Upper lobe of left lung (tissue), 6 donors: ENCODE measurements at regions not wholly inside any gene's neighbourhood (a gene's known extent, or its start where the extent isn't known, plus 50 kb on each side); places are given as distances from the start of the nearest gene placed in this dataset.
A peak's percentile ranks its signal among the peaks of the same experiment; 100 is the strongest.

Experiments
- ATAC-seq, 2 donors: fragments of 200-7000 bp; cut with Tn5 transposase; one replicate each; pipeline ENCODE4 v1.9.1; 2022; ENCODE audit warnings: mild to moderate bottlenecking in 2 of 2, moderate library complexity in 2 of 2; ENCODE audit not compliant: low FRiP score in 2 of 2
- DNase-seq, 2 donors: peaks; one replicate each; pipeline ENCODE4 v3.0.0-alpha.2; 2019 to 2020
- H3K27ac ChIP-seq, 4 donors: fragments of 200-600 bp; sonication (generic); one replicate each; pipeline ENCODE4 v1.5.1; 2016 to 2019
- H3K27me3 ChIP-seq, 4 donors: fragments of 200-600 bp; sonication (generic); one replicate each; pipeline ENCODE4 v1.5.1; 2017 to 2019
- H3K36me3 ChIP-seq, 4 donors: fragments of 200-600 bp; sonication (generic); one replicate each; pipeline ENCODE4 v1.5.1; 2016 to 2019
- H3K4me1 ChIP-seq, 4 donors: fragments of 200-600 bp; sonication (generic); one replicate each; pipeline ENCODE4 v1.5.1; 2018 to 2019
- H3K4me3 ChIP-seq, 4 donors: fragments of 200-600 bp; sonication (generic); one replicate each; pipeline ENCODE4 v1.5.1; 2017 to 2019; ENCODE audit warnings: mild to moderate bottlenecking in 2 of 4, moderate library complexity in 1 of 4
- H3K9me3 ChIP-seq, 4 donors: fragments of 200-600 bp; sonication (generic); one replicate each; pipeline ENCODE4 v1.5.1; 2018 to 2019
- EP300 ChIP-seq, 4 donors: sonication (generic); formaldehyde crosslinking; IDR thresholded peaks; one replicate each; pipeline ENCODE4 v1.5.1; 2017; ENCODE audit warnings: antibody characterized with exemption in 4 of 4, control low read depth in 2 of 4
- POLR2A ChIP-seq, 4 donors: fragments of 450-650 bp; IDR thresholded peaks; one replicate each; pipeline ENCODE4 v1.5.1; 2016 to 2017; ENCODE audit warnings: antibody characterized with exemption in 4 of 4, mild to moderate bottlenecking in 2 of 4
- POLR2AphosphoS5 ChIP-seq, 2 donors: sonication (generic); formaldehyde crosslinking; IDR thresholded peaks; one replicate each; pipeline ENCODE4 v1.5.1; 2017; ENCODE audit warnings: antibody characterized with exemption in 2 of 2
- WGBS, 2 donors: methylation state at CpG; one replicate each; pipeline ENCODE4 v1.1.5; 2017 to 2018; 5-methylcytosine and 5-hydroxymethylcytosine counted together
- TF ChIP-seq, protein P1 (sequence below), 6 experiments: fragments of 450-650 bp in 4 of 6; fragments of 200-600 bp in 2 of 6; sonication (generic) in 2 of 6; IDR thresholded peaks; one replicate each; pipeline ENCODE4 v1.5.1; 2016 to 2019; ENCODE audit warnings: antibody characterized with exemption in 6 of 6
- donor health status: DM: no; HTN: no; CAD: no; lungs with moderate emphysema.
- donor health status: DM: no; HTN: yes; CAD: no; lungs with severe emphysema.

DNA sequence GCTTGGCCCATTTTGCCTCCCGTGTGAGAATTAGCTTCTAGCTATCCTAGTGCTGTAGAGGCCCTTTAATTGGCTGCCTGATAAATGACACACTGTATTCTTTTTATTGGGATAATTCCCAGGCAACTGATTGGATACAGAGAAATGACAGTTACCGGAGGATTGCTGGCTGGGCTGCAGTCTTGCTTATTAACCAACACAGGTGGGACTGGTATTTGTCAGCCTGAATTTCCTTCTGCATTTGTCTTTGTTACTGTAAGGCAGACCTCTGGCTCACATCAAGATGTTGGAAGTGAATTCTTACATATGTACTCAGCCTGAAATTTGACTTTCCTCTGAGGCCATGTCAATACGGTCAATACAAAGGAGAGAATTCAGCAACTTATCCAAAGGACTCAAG, 650.8 kb upstream of the SOX9 start:
- Histone ChIP-seq H3K4me3 (no peak overlapping the region), H3K9me3 (no peaks in the 10 kb centered on the region), H3K4me1 (no peaks in the 10 kb centered on the region), H3K27ac (no peak overlapping the region), H3K27me3 (no peaks in the 10 kb centered on the region), H3K36me3 (no peaks in the 10 kb centered on the region)
- TF ChIP-seq POLR2AphosphoS5 (IDR thresholded peaks at IDR 0.05), result no peak
- TF ChIP-seq, protein P1, sequence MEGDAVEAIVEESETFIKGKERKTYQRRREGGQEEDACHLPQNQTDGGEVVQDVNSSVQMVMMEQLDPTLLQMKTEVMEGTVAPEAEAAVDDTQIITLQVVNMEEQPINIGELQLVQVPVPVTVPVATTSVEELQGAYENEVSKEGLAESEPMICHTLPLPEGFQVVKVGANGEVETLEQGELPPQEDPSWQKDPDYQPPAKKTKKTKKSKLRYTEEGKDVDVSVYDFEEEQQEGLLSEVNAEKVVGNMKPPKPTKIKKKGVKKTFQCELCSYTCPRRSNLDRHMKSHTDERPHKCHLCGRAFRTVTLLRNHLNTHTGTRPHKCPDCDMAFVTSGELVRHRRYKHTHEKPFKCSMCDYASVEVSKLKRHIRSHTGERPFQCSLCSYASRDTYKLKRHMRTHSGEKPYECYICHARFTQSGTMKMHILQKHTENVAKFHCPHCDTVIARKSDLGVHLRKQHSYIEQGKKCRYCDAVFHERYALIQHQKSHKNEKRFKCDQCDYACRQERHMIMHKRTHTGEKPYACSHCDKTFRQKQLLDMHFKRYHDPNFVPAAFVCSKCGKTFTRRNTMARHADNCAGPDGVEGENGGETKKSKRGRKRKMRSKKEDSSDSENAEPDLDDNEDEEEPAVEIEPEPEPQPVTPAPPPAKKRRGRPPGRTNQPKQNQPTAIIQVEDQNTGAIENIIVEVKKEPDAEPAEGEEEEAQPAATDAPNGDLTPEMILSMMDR (IDR thresholded peaks at IDR 0.05), result no peak
- TF ChIP-seq EP300 (IDR thresholded peaks at IDR 0.05), result no peak
- TF ChIP-seq POLR2A (IDR thresholded peaks at IDR 0.05), result no peak
- 92 to 95% methylated on average over 3 of the region's 3 CpGs for WGBS, 2 donors
- ATAC-seq (no peak), DNase-seq (no peak)

DNA sequence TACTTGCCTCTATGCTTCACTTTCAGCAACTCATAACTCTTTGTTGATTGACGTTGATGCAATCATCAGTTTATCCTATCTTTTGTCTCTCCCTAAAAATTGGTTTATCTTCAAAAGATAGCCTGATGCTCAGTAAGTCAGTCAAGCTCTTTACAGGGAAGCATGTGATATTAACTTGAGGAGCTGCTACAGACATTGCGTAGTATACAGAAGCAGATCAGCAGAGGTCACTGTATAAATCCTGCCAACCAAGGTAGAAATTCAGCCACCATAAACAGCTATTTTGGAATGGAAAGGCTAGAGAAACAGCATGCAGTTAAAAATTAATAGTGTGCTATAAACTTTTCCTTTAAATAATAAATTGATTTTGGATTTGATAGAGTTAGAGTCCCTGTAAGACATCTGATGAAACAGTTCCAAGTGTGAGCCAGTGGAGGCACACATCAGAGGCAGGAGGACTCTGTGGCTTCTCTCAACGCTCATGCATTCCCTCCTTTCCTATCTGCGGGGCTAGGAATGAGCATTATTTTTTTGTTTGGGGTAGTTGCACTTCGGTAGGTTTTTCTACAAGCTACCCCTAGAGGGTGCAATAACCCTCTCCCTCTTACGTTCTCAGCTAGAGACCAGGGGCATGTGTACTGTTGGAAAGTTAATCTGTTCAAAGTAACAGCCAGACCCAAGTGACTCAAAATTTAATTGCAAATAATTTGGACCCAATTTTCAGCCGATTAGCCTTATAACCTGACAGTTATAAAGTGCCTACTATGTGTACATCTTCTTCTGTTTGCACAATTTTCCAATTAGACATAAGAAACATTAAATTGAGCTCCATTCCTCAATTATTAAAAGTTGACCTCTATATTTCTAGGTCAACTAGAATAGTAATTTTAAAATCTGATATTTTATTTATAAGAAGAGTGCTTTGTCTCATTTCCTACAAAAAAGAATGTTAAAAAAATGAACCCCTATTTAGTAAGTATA, 647.7 kb upstream of the SOX9 start:
- H3K27ac ChIP-seq, result no peak overlapping the region
- TF ChIP-seq, protein P1 (IDR thresholded peaks at IDR 0.05), result peak in 5 of 6 experiments; percentile 23 to 47 (median 40)
- TF ChIP-seq POLR2AphosphoS5 (IDR thresholded peaks at IDR 0.05) (no peak), EP300 (IDR thresholded peaks at IDR 0.05) (no peak), POLR2A (IDR thresholded peaks at IDR 0.05) (no peak)
- no peaks in the 10 kb centered on the region for H3K27me3 ChIP-seq
- peak in 1 of 2 donors; percentile 63 for ATAC-seq
- H3K36me3 ChIP-seq, result no peaks in the 10 kb centered on the region
- H3K9me3 ChIP-seq, result no peaks in the 10 kb centered on the region
- DNase-seq, result no peak
- no peaks in the 10 kb centered on the region for H3K4me1 ChIP-seq
- no peak overlapping the region for H3K4me3 ChIP-seq
- 26 to 30% methylated on average over 7 of the region's 7 CpGs for WGBS, 2 donors

DNA sequence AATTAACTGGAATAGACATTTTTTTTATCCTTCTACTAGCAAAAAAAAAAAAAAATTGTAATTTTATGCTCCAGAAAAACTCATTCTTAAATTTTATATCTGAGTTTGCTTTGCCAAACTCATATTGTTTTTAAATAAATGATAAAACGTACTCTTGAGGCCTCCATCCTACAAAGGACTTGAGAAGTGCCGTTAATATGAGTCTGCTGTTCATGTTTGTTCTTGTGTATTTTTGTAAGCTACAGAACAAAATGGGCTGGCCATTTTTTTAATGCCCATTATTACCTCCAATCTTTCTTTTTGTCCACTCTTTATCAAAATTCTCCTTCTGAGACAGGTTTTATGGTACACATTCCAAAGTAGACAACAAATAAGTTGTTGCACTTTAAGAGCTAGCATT, 643.5 kb upstream of the SOX9 start:
- TF ChIP-seq, protein P1 (IDR thresholded peaks at IDR 0.05), result no peak
- TF ChIP-seq POLR2A (IDR thresholded peaks at IDR 0.05) (no peak), POLR2AphosphoS5 (IDR thresholded peaks at IDR 0.05) (no peak), EP300 (IDR thresholded peaks at IDR 0.05) (no peak)
- Histone ChIP-seq H3K9me3 (no peaks in the 10 kb centered on the region), H3K36me3 (no peaks in the 10 kb centered on the region), H3K4me3 (no peak overlapping the region), H3K4me1 (no peaks in the 10 kb centered on the region), H3K27ac (no peak overlapping the region), H3K27me3 (no peaks in the 10 kb centered on the region)
- no peak for ATAC-seq
- no peak for DNase-seq
- 62 to 68% methylated on average over 2 of the region's 2 CpGs for WGBS, 2 donors

DNA sequence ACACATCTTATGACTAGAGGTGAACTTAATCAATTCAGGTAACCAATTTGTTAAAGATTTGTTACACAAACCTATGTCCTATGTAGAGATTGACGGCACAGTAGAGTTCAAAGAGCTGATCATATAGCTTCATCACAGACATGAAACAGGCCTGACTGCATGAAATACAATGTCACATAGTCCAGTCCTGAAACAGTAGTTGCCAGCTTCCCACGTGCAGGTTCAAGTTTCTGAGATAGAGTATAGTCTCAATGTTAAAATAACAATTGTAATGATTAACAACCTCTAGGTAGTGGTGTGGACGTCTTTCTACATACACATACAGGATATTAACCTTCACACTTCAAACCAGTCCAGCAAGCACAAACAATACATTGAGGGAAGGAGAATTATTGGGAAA, 640.7 kb upstream of the SOX9 start:
- Histone ChIP-seq H3K36me3 (no peaks in the 10 kb centered on the region), H3K4me1 (no peaks in the 10 kb centered on the region), H3K27ac (no peak overlapping the region), H3K9me3 (no peaks in the 10 kb centered on the region), H3K4me3 (no peak overlapping the region), H3K27me3 (no peaks in the 10 kb centered on the region)
- ATAC-seq (no peak), DNase-seq (no peak)
- WGBS, 2 donors, result 60 to 66% methylated on average over 3 of the region's 3 CpGs
- TF ChIP-seq EP300 (IDR thresholded peaks at IDR 0.05), result no peak
- no peak for TF ChIP-seq POLR2AphosphoS5 (IDR thresholded peaks at IDR 0.05)
- TF ChIP-seq POLR2A (IDR thresholded peaks at IDR 0.05), result no peak
- TF ChIP-seq, protein P1 (IDR thresholded peaks at IDR 0.05), result no peak
